ENCODE measurements at regions not wholly inside any gene's neighbourhood (a gene's known extent, or its start where the extent isn't known, plus 50 kb on each side); places are given as distances from the start of the nearest gene placed in this dataset.
A peak's percentile ranks its signal among the peaks of the same experiment; 100 is the strongest.

GRCh38 chr4:111535792-111536191 is 609.5 kb upstream of the FAM241A start:
- no peak for DNase-seq (ENCODE audit: extremely low spot score)
- CTCF ChIA-PET = no interaction called here
- TF ChIP-seq ELF4 (IDR thresholded peaks at IDR 0.05) = no peak
- no peak for TF ChIP-seq NFRKB (IDR thresholded peaks at IDR 0.05)
- no peak for TF ChIP-seq LEF1 (IDR thresholded peaks at IDR 0.05; ENCODE audit: borderline replicate concordance)
- no peak for TF ChIP-seq FOXA1 (IDR thresholded peaks at IDR 0.05)
- no peak for TF ChIP-seq BHLHE40 (IDR thresholded peaks at IDR 0.05; ENCODE audit: borderline replicate concordance)
- no peak for TF ChIP-seq HDGF (IDR thresholded peaks at IDR 0.05; ENCODE audit: borderline replicate concordance)
- no peak for TF ChIP-seq FOXK2 (IDR thresholded peaks at IDR 0.05)
- no peak for TF ChIP-seq FOXM1 (IDR thresholded peaks at IDR 0.05; ENCODE audit: borderline replicate concordance)
- TF ChIP-seq ZNF384 (IDR thresholded peaks at IDR 0.05) = no peak
- no peak for TF ChIP-seq SUZ12 (IDR thresholded peaks at IDR 0.05)
- TF ChIP-seq L3MBTL2 (conservative IDR thresholded peaks at IDR 0.05) = no peak
- POLR2A ChIA-PET = no interaction called here

- no peak for DNase-seq (ENCODE audit: extremely low spot score)
- no peak for TF ChIP-seq BHLHE40 (IDR thresholded peaks at IDR 0.05; ENCODE audit: borderline replicate concordance)
- TF ChIP-seq FOXA1 (IDR thresholded peaks at IDR 0.05) = no peak
- TF ChIP-seq TARDBP (IDR thresholded peaks at IDR 0.05) = no peak
- TF ChIP-seq NFRKB (IDR thresholded peaks at IDR 0.05) = no peak
- no peak for TF ChIP-seq LEF1 (IDR thresholded peaks at IDR 0.05; ENCODE audit: borderline replicate concordance)
- no peak for TF ChIP-seq SUZ12 (IDR thresholded peaks at IDR 0.05)
- TF ChIP-seq ZNF384 (IDR thresholded peaks at IDR 0.05) = no peak
- TF ChIP-seq HDGF (IDR thresholded peaks at IDR 0.05; ENCODE audit: borderline replicate concordance) = no peak
- TF ChIP-seq L3MBTL2 (conservative IDR thresholded peaks at IDR 0.05) = no peak
- TF ChIP-seq FOXK2 (IDR thresholded peaks at IDR 0.05) = no peak
- TF ChIP-seq SP1 (IDR thresholded peaks at IDR 0.05) = no peak
- no peak for TF ChIP-seq FOXM1 (IDR thresholded peaks at IDR 0.05; ENCODE audit: borderline replicate concordance)
- TF ChIP-seq ELF4 (IDR thresholded peaks at IDR 0.05) = no peak
- TF ChIP-seq CTBP1 (IDR thresholded peaks at IDR 0.05; ENCODE audit: borderline replicate concordance) = no peak
- TF ChIP-seq ARNT (IDR thresholded peaks at IDR 0.05) = no peak
- no peak for TF ChIP-seq PKNOX1 (IDR thresholded peaks at IDR 0.05)
- ChIA-PET POLR2A (no interaction called here), CTCF (no interaction called here)
Measured at GRCh38 chr4:111537165-111537564, 608.1 kb upstream of the FAM241A start.

- peak; percentile 6 for DNase-seq (ENCODE audit: extremely low spot score)
- TF ChIP-seq FOXA1 (IDR thresholded peaks at IDR 0.05) (no peak), NFRKB (IDR thresholded peaks at IDR 0.05) (no peak), ZNF384 (IDR thresholded peaks at IDR 0.05) (no peak), ARNT (IDR thresholded peaks at IDR 0.05) (no peak), LEF1 (IDR thresholded peaks at IDR 0.05; ENCODE audit: borderline replicate concordance) (no peak), PKNOX1 (IDR thresholded peaks at IDR 0.05) (no peak), BHLHE40 (IDR thresholded peaks at IDR 0.05; ENCODE audit: borderline replicate concordance) (no peak), FOXK2 (IDR thresholded peaks at IDR 0.05) (no peak), FOXM1 (IDR thresholded peaks at IDR 0.05; ENCODE audit: borderline replicate concordance) (no peak), SP1 (IDR thresholded peaks at IDR 0.05) (no peak), ELF4 (IDR thresholded peaks at IDR 0.05) (no peak), HDGF (IDR thresholded peaks at IDR 0.05; ENCODE audit: borderline replicate concordance) (no peak), CTBP1 (IDR thresholded peaks at IDR 0.05; ENCODE audit: borderline replicate concordance) (no peak), L3MBTL2 (conservative IDR thresholded peaks at IDR 0.05) (no peak), TARDBP (IDR thresholded peaks at IDR 0.05) (no peak), SUZ12 (IDR thresholded peaks at IDR 0.05) (no peak)
- CTCF ChIA-PET = no interaction called here
- POLR2A ChIA-PET = no interaction called here
Measured at GRCh38 chr4:111537871-111538270, 607.4 kb upstream of the FAM241A start.

GRCh38 chr4:111540671-111541070 is 604.6 kb upstream of the FAM241A start:
- POLR2A ChIA-PET = no interaction called here
- no peak for DNase-seq (ENCODE audit: extremely low spot score)
- TF ChIP-seq FOXK2 (IDR thresholded peaks at IDR 0.05) (no peak), SUZ12 (IDR thresholded peaks at IDR 0.05) (no peak)
- CTCF ChIA-PET = no interaction called here

GRCh38 chr4:111542056-111542455 is 603.2 kb upstream of the FAM241A start:
- ChIA-PET POLR2A (no interaction called here), CTCF (no interaction called here)
- TF ChIP-seq ELF4 (IDR thresholded peaks at IDR 0.05) = no peak
- TF ChIP-seq FOXM1 (IDR thresholded peaks at IDR 0.05; ENCODE audit: borderline replicate concordance) = no peak
- no peak for TF ChIP-seq LEF1 (IDR thresholded peaks at IDR 0.05; ENCODE audit: borderline replicate concordance)
- TF ChIP-seq HDGF (IDR thresholded peaks at IDR 0.05; ENCODE audit: borderline replicate concordance) = no peak
- no peak for TF ChIP-seq SUZ12 (IDR thresholded peaks at IDR 0.05)
- TF ChIP-seq BHLHE40 (IDR thresholded peaks at IDR 0.05; ENCODE audit: borderline replicate concordance) = no peak
- TF ChIP-seq NFRKB (IDR thresholded peaks at IDR 0.05) = no peak
- no peak for TF ChIP-seq TARDBP (IDR thresholded peaks at IDR 0.05)
- no peak for TF ChIP-seq CTBP1 (IDR thresholded peaks at IDR 0.05; ENCODE audit: borderline replicate concordance)
- TF ChIP-seq ZNF384 (IDR thresholded peaks at IDR 0.05) = no peak
- TF ChIP-seq PKNOX1 (IDR thresholded peaks at IDR 0.05) = no peak
- TF ChIP-seq ARNT (IDR thresholded peaks at IDR 0.05) = no peak
- no peak for TF ChIP-seq FOXK2 (IDR thresholded peaks at IDR 0.05)
- no peak for TF ChIP-seq SP1 (IDR thresholded peaks at IDR 0.05)
- TF ChIP-seq L3MBTL2 (conservative IDR thresholded peaks at IDR 0.05) = no peak
- TF ChIP-seq FOXA1 (IDR thresholded peaks at IDR 0.05) = no peak
- DNase-seq (ENCODE audit: extremely low spot score) = no peak

GRCh38 chr4:111546881-111547280 is 598.4 kb upstream of the FAM241A start:
- POLR2A ChIA-PET = no interaction called here
- CTCF ChIA-PET = no interaction called here
- TF ChIP-seq SUZ12 (IDR thresholded peaks at IDR 0.05) (no peak), BHLHE40 (IDR thresholded peaks at IDR 0.05; ENCODE audit: borderline replicate concordance) (no peak), ZNF384 (IDR thresholded peaks at IDR 0.05) (no peak), FOXK2 (IDR thresholded peaks at IDR 0.05) (no peak), ELF4 (IDR thresholded peaks at IDR 0.05) (no peak), SP1 (IDR thresholded peaks at IDR 0.05) (no peak), FOXA1 (IDR thresholded peaks at IDR 0.05) (no peak), TARDBP (IDR thresholded peaks at IDR 0.05) (no peak), HDGF (IDR thresholded peaks at IDR 0.05; ENCODE audit: borderline replicate concordance) (no peak), PKNOX1 (IDR thresholded peaks at IDR 0.05) (no peak), CTBP1 (IDR thresholded peaks at IDR 0.05; ENCODE audit: borderline replicate concordance) (no peak), FOXM1 (IDR thresholded peaks at IDR 0.05; ENCODE audit: borderline replicate concordance) (no peak), NFRKB (IDR thresholded peaks at IDR 0.05) (no peak), LEF1 (IDR thresholded peaks at IDR 0.05; ENCODE audit: borderline replicate concordance) (no peak), L3MBTL2 (conservative IDR thresholded peaks at IDR 0.05) (no peak), ARNT (IDR thresholded peaks at IDR 0.05) (no peak)
- DNase-seq (ENCODE audit: extremely low spot score) = no peak

Measured in HEK293T (cell line).